K562 (cell line): ENCODE measurements at regions not wholly inside any gene's neighbourhood (a gene's known extent, or its start where the extent isn't known, plus 50 kb on each side); places are given as distances from the start of the nearest gene placed in this dataset.

Experiments used
- ATAC-seq: fragments of 200-7000 bp; cut with Tn5 transposase; 3 replicates; pipeline ENCODE4 v1.9.1; 2020; ENCODE audit warnings: moderate library complexity
- BruUV-seq: library from RNA; stranded (reverse); fragments of 400-500 nt; replicated peaks from 2 replicates; lab custom pipeline; 2021; lab: Mats Ljungman, UMichigan
- CTCF ChIA-PET: fragments of 300-600 bp; formaldehyde crosslinking; extraction: SDS; loops from one replicate; lab custom pipeline; 2021; ENCODE audit warnings: low intra/inter-chr PET ratio; lab: Yijun Ruan, JAX
- POLR2A ChIA-PET: fragments of 300-600, 350-650 bp; sonication (Branson Sonifier 250); formaldehyde crosslinking; extraction: SDS; loops from one replicate; lab custom pipeline; 2021; ENCODE audit warnings: antibody characterized with exemption, inconsistent platforms; lab: Yijun Ruan, JAX
- DNase-seq, 4 experiments: peaks; one replicate each; pipeline versions ENCODE4 v3.0.0 to v3.0.0-alpha.2; 2011 to 2018; ENCODE audit warnings: low spot score in 3 of 4, mixed read lengths in 3 of 4; ENCODE audit errors: extremely low read depth in 1 of 4
- FAIRE-seq: peaks from 2 replicates; lab custom pipeline; 2011; peaks lifted over from hg19 to GRCh38; lab: Jason Lieb, UNC
- H2AFZ ChIP-seq: 2 replicates; pipeline ENCODE4 v1.6.0; 2011; ENCODE audit warnings: low read depth, low read length, control low read depth, inconsistent platforms
- H3K27ac ChIP-seq: fragments of 200-600 bp; 3 replicates; pipeline ENCODE4 v1.8.0; 2011; ENCODE audit warnings: low read depth, mild to moderate bottlenecking, control low read depth, inconsistent platforms, low read length, moderate library complexity, mixed read lengths; ENCODE audit errors: extremely low read depth
- H3K27me3 ChIP-seq, 2 experiments: fragments of 300-600 bp in 1 of 2; 2 replicates in 1 of 2; 3 replicates in 1 of 2; pipeline versions ENCODE4 v1.6.0 to v1.8.0; 2011; ENCODE audit warnings: inconsistent platforms in 2 of 2, low read length in 2 of 2, mild to moderate bottlenecking in 1 of 2, mixed read lengths in 1 of 2, moderate library complexity in 1 of 2; ENCODE audit not compliant: control insufficient read depth in 2 of 2, insufficient read depth in 2 of 2
- H3K36me3 ChIP-seq: fragments of 300-600 bp; 3 replicates; pipeline ENCODE4 v1.8.0; 2011; ENCODE audit warnings: mild to moderate bottlenecking, low read length, inconsistent platforms; ENCODE audit not compliant: control insufficient read depth, insufficient read depth
- H3K4me1 ChIP-seq, 2 experiments: fragments of 200-600 bp in 1 of 2; replicated peaks in 1 of 2; 2 replicates in 1 of 2; 3 replicates in 1 of 2; pipeline versions ENCODE4 v1.5.1 to v1.8.0; 2011; ENCODE audit warnings: inconsistent platforms in 2 of 2, low read length in 2 of 2, mild to moderate bottlenecking in 1 of 2, mixed read lengths in 1 of 2, moderate library complexity in 1 of 2; ENCODE audit not compliant: control insufficient read depth in 2 of 2, insufficient read depth in 2 of 2
- H3K4me2 ChIP-seq: 2 replicates; pipeline ENCODE4 v1.6.1; 2011; ENCODE audit warnings: low read length, control low read depth, inconsistent platforms, mixed read lengths; ENCODE audit not compliant: insufficient read depth
- H3K4me3 ChIP-seq: fragments of 200-600 bp; sonication (generic), shearing (Covaris generic); 2 replicates; pipeline ENCODE4 v1.5.1; 2016; ENCODE audit warnings: control low read depth, inconsistent platforms
- H3K79me2 ChIP-seq: fragments of 200-600 bp; 3 replicates; pipeline ENCODE4 v1.8.0; 2011; ENCODE audit warnings: low read length, inconsistent platforms; ENCODE audit not compliant: control insufficient read depth, insufficient read depth
- H3K9ac ChIP-seq, 2 experiments: 2 replicates each; pipeline versions ENCODE4 v1.6.0 to v1.6.1; 2011; ENCODE audit warnings: low read depth in 2 of 2, low read length in 2 of 2, control low read depth in 1 of 2, inconsistent platforms in 1 of 2, mild to moderate bottlenecking in 1 of 2, mixed read lengths in 1 of 2; ENCODE audit not compliant: insufficient read depth in 1 of 2
- H3K9me1 ChIP-seq: one replicate; pipeline ENCODE4 v1.6.0; 2011; ENCODE audit warnings: inconsistent platforms, mild to moderate bottlenecking, low read length, moderate library complexity; ENCODE audit not compliant: control insufficient read depth, insufficient read depth
- H3K9me3 ChIP-seq: replicated peaks from 2 replicates; pipeline ENCODE4 v1.5.1; 2011; ENCODE audit warnings: low read depth, low read length, inconsistent platforms; ENCODE audit not compliant: control insufficient read depth, insufficient read depth
- H4K20me1 ChIP-seq: replicated peaks from 2 replicates; pipeline ENCODE4 v1.6.1; 2011; ENCODE audit warnings: low read length, inconsistent platforms, mixed read lengths; ENCODE audit not compliant: control insufficient read depth, insufficient read depth
- BRCA1 ChIP-seq, 2 experiments: fragments of 450-650 bp in 1 of 2; sonication (generic) in 1 of 2; formaldehyde crosslinking in 1 of 2; IDR thresholded peaks; 2 replicates each; pipeline versions ENCODE4 v1.5.0 to v1.6.1; 2017 to 2020; ENCODE audit warnings: mild to moderate bottlenecking in 1 of 2, missing genetic modification reagents in 1 of 2
- CEBPG ChIP-seq, 3 experiments: fragments of 200-800 bp in 1 of 3; sonication (Bioruptor generic) in 1 of 3; sonication (generic) in 1 of 3; formaldehyde crosslinking in 1 of 3; IDR thresholded peaks in 2 of 3; conservative IDR thresholded peaks in 1 of 3; 2 replicates each; pipeline versions ENCODE4 v1.6.1 to v1.8.0; 2016 to 2022; ENCODE audit warnings: missing compliant biosample characterization in 2 of 3, missing genetic modification characterization in 2 of 3, mild to moderate bottlenecking in 1 of 3, missing genetic modification reagents in 1 of 3
- FOSL1 ChIP-seq: fragments of 200-800 bp; sonication (Bioruptor generic); conservative IDR thresholded peaks from 2 replicates; pipeline ENCODE4 v1.6.1; 2016; ENCODE audit warnings: missing genetic modification characterization, missing compliant biosample characterization
- JUND ChIP-seq, 2 experiments: IDR thresholded peaks; 2 replicates in 1 of 2; 3 replicates in 1 of 2; pipeline ENCODE4 v1.6.1; 2011; ENCODE audit warnings: borderline replicate concordance in 2 of 2, low read depth in 2 of 2, low read length in 2 of 2, improper control_type of control experiment in 1 of 2, missing biosample characterization in 1 of 2, missing genetic modification characterization in 1 of 2, missing genetic modification reagents in 1 of 2
- KLF13 ChIP-seq: fragments of 450-650 bp; IDR thresholded peaks from 2 replicates; pipeline ENCODE4 v1.6.1; 2016; ENCODE audit warnings: missing genetic modification characterization, low read depth, mild to moderate bottlenecking, missing compliant biosample characterization, moderate library complexity, borderline replicate concordance
- NCOA6 ChIP-seq: fragments of 450-650 bp; IDR thresholded peaks from 2 replicates; pipeline ENCODE4 v1.6.1; 2017; ENCODE audit warnings: mild to moderate bottlenecking
- NR3C1 ChIP-seq: sonication (generic); formaldehyde crosslinking; IDR thresholded peaks from 2 replicates; pipeline ENCODE4 v1.8.1; 2022; ENCODE audit warnings: missing genetic modification reagents
- POLR2A ChIP-seq: fragments of 450-650 bp; conservative IDR thresholded peaks from 2 replicates; pipeline ENCODE4 v1.6.1; 2016
- PURB ChIP-seq: sonication (generic); formaldehyde crosslinking; IDR thresholded peaks from 2 replicates; pipeline ENCODE4 v1.9.0; 2021; ENCODE audit warnings: low read depth, mild to moderate bottlenecking, missing genetic modification reagents
- RB1 ChIP-seq: fragments of 450-650 bp; IDR thresholded peaks from 2 replicates; pipeline ENCODE4 v1.6.1; 2017; ENCODE audit warnings: low read depth, mild to moderate bottlenecking
- SNIP1 ChIP-seq: fragments of 450-650 bp; IDR thresholded peaks from 2 replicates; pipeline ENCODE4 v1.7.1; 2017; ENCODE audit warnings: low read depth, mild to moderate bottlenecking
- STAT6 ChIP-seq: sonication (generic); formaldehyde crosslinking; IDR thresholded peaks from 2 replicates; pipeline ENCODE4 v1.8.1; 2023; ENCODE audit warnings: mild to moderate bottlenecking, missing genetic modification reagents
- TEAD2 ChIP-seq: fragments of 450-650 bp; IDR thresholded peaks from 2 replicates; pipeline ENCODE4 v1.6.1; 2016; ENCODE audit warnings: missing genetic modification characterization, control low read depth, missing compliant biosample characterization
- THRB ChIP-seq: fragments of 450-650 bp; formaldehyde crosslinking; conservative IDR thresholded peaks from 2 replicates; pipeline ENCODE4 v1.4.0; 2022; ENCODE audit warnings: mild to moderate bottlenecking, missing genetic modification characterization
- ZBTB33 ChIP-seq: sonication (generic); formaldehyde crosslinking; IDR thresholded peaks from 2 replicates; pipeline ENCODE4 v1.8.1; 2023; ENCODE audit warnings: mild to moderate bottlenecking, missing genetic modification reagents
- ZEB2 ChIP-seq: fragments of 450-650 bp; IDR thresholded peaks from 2 replicates; pipeline ENCODE4 v1.6.1; 2016
- ZNF12 ChIP-seq: sonication (generic); formaldehyde crosslinking; IDR thresholded peaks from 2 replicates; pipeline ENCODE4 v1.4.0; 2020; ENCODE audit warnings: mild to moderate bottlenecking, missing genetic modification reagents
- ZNF165 ChIP-seq: fragments of 250-450 bp; sonication (Bioruptor Pico); IDR thresholded peaks from 2 replicates; pipeline ENCODE4 v1.4.0; 2020; ENCODE audit warnings: borderline replicate concordance
- WGBS: fragments of 100-300 bp; shearing (Covaris generic); methylation state at CpG from one replicate; pipeline ENCODE4 v1.1.6; 2016; ENCODE audit warnings: low coverage, mixed read lengths; ENCODE audit not compliant: insufficient coverage; ENCODE audit errors: missing lambda C conversion rate; 5-methylcytosine and 5-hydroxymethylcytosine counted together
- in situ Hi-C: fragments of 300-500 bp; cut with MboI; formaldehyde crosslinking; loops from 4 replicates; pipeline ENCODE4 v1.15.0; 2018; ENCODE audit warnings: inconsistent platforms, mixed read lengths
- intact Hi-C: fragments of 100-400 bp; cut with micrococcal nuclease; formaldehyde crosslinking; loops from 2 replicates; pipeline ENCODE4 v1.14.2; 2022

- BruUV-seq, result no TSS peak
- in situ Hi-C loops (no loop called here), intact Hi-C loops (no loop called here)
- Histone ChIP-seq H3K4me2 (no peak overlapping the region), H3K9ac (no peak overlapping the region), H3K9me3 (no peaks in the 10 kb centered on the region), H3K27ac (no peak overlapping the region), H3K4me3 (no peak overlapping the region), H3K9me1 (no peaks in the 10 kb centered on the region), H3K79me2 (no peaks in the 10 kb centered on the region), H3K4me1 (no peaks in the 10 kb centered on the region; a peak in 1 of 5 replicates), H3K27me3 (peaks cover 10 to 34% of the 10 kb centered on the region in 2 experiments; a peak in 4 of 5 replicates), H3K36me3 (no peaks in the 10 kb centered on the region), H4K20me1 (no peaks in the 10 kb centered on the region), H2AFZ (no peak overlapping the region)
- DNase-seq (no peak), ATAC-seq (no peak), FAIRE-seq (no peak)
- POLR2A ChIA-PET, result no interaction called here
- WGBS, result 0% methylated on average over 2 of the region's 2 CpGs
- CTCF ChIA-PET, result no interaction called here
- TF ChIP-seq KLF13 (tag) (no peak), JUND (IDR thresholded peaks at IDR 0.05; ENCODE audit: borderline replicate concordance, low read depth, low read length) (no peak), JUND (tag; IDR thresholded peaks at IDR 0.05; ENCODE audit: borderline replicate concordance, low read depth, low read length) (no peak), TEAD2 (tag) (no peak), STAT6 (CRISPR knock-in tag) (no peak), BRCA1 (IDR thresholded peaks at IDR 0.05) (no peak), BRCA1 (CRISPR knock-in tag; IDR thresholded peaks at IDR 0.05) (no peak), FOSL1 (tag) (no peak), RB1 (no peak), NCOA6 (no peak), THRB (CRISPR knock-in tag) (no peak), ZBTB33 (CRISPR knock-in tag) (no peak), CEBPG (CRISPR knock-in tag; IDR thresholded peaks at IDR 0.05) (no peak), CEBPG (tag; conservative IDR thresholded peaks at IDR 0.05 in 1 of 2, IDR thresholded peaks at IDR 0.05 in 1 of 2) (no peak), ZNF165 (CRISPR knock-in tag) (no peak), ZNF12 (no peak), ZEB2 (no peak), PURB (CRISPR knock-in tag) (no peak), SNIP1 (no peak), NR3C1 (no peak), POLR2A (no peak)
Measured at GRCh38 chr15:99481951-99482230, 83.9 kb upstream of the MEF2A start.
